ENCODE measurements at regions not wholly inside any gene's neighbourhood (a gene's known extent, or its start where the extent isn't known, plus 50 kb on each side); places are given as distances from the start of the nearest gene placed in this dataset.

DNA sequence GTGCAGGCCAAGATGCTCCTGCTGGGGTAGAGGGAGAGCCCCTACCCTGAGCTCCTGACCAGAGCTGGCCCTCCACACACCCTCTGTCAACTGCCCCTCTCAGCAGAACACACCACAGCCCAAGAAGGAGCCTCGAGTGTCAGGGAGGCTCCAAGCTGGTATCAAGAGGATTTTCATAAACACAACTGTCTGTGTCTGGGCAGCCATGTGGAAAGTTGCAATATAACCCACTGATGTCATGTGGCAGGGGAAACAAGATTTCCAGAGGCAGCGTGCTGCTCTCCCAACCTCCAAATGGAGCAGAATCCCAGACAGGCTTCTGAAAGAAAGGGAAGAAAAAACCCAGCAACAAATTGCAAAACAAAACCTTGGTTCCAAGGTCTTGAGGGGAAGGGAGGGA is 569.9 kb downstream of the BUD13 start:
- TF ChIP-seq, protein P1, sequence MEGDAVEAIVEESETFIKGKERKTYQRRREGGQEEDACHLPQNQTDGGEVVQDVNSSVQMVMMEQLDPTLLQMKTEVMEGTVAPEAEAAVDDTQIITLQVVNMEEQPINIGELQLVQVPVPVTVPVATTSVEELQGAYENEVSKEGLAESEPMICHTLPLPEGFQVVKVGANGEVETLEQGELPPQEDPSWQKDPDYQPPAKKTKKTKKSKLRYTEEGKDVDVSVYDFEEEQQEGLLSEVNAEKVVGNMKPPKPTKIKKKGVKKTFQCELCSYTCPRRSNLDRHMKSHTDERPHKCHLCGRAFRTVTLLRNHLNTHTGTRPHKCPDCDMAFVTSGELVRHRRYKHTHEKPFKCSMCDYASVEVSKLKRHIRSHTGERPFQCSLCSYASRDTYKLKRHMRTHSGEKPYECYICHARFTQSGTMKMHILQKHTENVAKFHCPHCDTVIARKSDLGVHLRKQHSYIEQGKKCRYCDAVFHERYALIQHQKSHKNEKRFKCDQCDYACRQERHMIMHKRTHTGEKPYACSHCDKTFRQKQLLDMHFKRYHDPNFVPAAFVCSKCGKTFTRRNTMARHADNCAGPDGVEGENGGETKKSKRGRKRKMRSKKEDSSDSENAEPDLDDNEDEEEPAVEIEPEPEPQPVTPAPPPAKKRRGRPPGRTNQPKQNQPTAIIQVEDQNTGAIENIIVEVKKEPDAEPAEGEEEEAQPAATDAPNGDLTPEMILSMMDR (IDR thresholded peaks at IDR 0.05; ENCODE audit: borderline replicate concordance, control extremely low read depth, extremely low read depth, insufficient read depth, missing control alignments), result no peak
- DNase-seq (ENCODE audit: low spot score), result no peak
- in situ Hi-C loops (cut with MboI; ENCODE audit: low sequenced_read_pairs, unreplicated experiment), result no loop called here

DNA sequence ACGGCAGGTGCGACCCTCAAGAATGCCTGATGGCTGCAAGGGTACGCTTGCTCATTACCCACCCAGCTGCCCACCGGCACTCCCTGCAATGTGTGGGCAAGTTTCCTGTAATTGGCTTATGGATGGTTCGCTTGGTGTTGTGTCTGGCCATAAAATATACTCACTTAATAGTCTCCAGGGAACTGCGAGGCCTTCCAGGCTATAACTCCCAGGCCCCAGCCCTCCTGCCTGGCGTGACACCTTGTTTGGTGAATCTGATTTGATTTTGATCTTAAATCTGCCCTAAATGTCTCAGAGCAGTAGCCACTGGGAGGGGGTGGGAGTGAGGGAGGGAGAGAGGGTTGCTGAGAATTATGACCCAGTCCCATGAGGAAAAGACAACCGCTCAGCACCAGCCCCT is 572.2 kb downstream of the BUD13 start:
- TF ChIP-seq, protein P1 (IDR thresholded peaks at IDR 0.05; ENCODE audit: borderline replicate concordance, control extremely low read depth, extremely low read depth, insufficient read depth, missing control alignments), result no peak
- DNase-seq (ENCODE audit: low spot score), result no peak
- in situ Hi-C loops (cut with MboI; ENCODE audit: low sequenced_read_pairs, unreplicated experiment), result no loop called here

DNA sequence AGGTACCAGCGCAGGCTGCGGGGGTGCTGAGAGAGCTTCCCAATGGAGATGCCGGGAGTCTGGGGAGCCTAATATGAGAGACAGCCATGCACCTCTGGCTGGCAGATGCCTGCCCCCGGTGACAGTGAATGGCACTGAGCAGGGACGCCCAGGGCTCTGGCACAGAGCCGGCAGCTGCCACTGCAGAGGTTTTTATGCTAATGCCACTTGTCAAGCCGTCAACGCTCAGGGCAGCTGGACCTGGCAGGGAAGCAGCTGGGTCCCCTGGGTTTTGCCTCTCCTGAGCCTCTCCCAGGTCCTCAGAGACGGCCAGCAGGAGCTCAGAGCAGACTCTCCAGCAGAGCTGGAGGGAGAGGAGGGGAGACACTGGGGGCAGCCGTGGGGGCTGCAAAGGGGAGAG is 573.6 kb downstream of the BUD13 start:
- TF ChIP-seq, protein P1 (IDR thresholded peaks at IDR 0.05; ENCODE audit: borderline replicate concordance, control extremely low read depth, extremely low read depth, insufficient read depth, missing control alignments), result no peak
- in situ Hi-C loops (cut with MboI; ENCODE audit: low sequenced_read_pairs, unreplicated experiment), result no loop called here
- no peak for DNase-seq (ENCODE audit: low spot score)

DNA sequence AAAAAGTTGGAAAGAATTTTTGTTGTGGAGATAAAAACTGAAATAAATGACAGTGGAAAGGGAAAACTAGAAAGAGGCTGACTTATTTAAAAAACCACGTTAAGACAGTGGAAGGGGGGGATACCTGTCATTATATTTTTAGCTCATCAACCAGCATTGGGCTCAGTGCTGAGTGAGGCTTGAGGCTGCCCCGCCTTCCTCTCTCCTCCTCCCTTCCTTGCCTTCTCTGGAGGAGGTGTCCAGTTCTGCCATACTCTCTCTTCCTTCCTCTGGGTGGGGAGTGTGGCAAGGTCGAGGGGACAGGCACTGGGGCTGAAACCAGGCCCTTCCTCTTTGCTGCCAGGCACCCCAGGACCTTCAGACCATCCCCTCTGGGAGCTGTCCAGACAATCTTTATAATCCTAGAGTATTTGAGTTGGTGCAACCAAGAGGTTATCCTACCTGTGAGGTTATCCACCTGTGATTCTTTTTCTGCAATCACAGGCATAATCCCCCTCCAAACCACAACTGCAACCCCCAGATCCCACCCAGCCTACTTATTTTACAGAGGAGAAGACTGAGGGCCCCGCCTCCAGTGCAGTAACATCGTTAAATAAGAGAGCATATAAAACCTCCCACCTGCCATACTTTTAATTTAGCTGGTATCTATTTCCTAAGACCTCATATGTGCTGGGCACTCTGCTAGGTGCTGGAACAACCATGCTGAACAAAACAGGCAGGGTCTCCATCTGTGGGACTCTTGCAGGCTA is 578.5 kb downstream of the BUD13 start:
- in situ Hi-C loops (cut with MboI; ENCODE audit: low sequenced_read_pairs, unreplicated experiment), result no loop called here
- TF ChIP-seq, protein P1 (IDR thresholded peaks at IDR 0.05; ENCODE audit: borderline replicate concordance, control extremely low read depth, extremely low read depth, insufficient read depth, missing control alignments), result no peak
- no peak for DNase-seq (ENCODE audit: low spot score)

DNA sequence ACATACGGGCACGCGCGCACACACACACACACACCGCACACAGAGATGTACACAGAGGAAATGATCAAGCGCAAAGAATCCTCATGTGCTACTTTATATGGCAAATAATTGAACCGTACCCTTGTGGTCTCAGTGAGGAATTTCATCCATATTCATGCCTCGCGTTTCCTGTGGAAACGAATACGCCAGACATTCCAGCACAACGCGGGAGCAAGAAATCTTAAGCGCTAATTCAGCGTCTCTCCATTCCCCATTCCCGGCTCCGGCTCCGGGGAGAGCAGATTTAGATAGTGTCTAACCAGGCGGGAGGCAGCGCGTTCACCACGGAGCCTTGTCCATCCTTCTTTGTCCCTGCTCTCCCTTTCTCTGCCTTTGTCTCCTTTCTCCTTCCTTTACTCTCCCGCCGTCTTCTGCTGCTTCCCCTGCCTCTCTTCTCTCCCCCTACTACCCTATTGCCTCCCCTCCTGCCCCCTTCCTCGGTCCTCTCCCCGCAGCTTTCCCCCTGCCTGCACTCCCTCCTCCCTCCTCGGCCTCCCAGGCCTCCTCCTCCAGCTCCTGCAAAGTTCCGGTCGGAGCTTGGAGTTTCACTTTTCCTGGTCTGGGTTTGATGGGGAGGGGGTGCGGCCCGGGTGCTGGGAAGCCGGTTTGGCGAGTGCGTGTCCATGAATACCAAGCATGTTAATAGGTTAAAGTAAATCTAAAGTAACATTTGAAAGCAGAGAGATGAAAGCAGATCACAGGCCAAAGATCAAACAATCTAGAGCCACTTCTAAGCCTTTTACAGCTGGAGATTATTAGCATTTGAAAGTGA is 579.3 kb downstream of the BUD13 start:
- in situ Hi-C loops (cut with MboI; ENCODE audit: low sequenced_read_pairs, unreplicated experiment), result no loop called here
- DNase-seq (ENCODE audit: low spot score), result no peak
- TF ChIP-seq, protein P1 (IDR thresholded peaks at IDR 0.05; ENCODE audit: borderline replicate concordance, control extremely low read depth, extremely low read depth, insufficient read depth, missing control alignments), result no peak

DNA sequence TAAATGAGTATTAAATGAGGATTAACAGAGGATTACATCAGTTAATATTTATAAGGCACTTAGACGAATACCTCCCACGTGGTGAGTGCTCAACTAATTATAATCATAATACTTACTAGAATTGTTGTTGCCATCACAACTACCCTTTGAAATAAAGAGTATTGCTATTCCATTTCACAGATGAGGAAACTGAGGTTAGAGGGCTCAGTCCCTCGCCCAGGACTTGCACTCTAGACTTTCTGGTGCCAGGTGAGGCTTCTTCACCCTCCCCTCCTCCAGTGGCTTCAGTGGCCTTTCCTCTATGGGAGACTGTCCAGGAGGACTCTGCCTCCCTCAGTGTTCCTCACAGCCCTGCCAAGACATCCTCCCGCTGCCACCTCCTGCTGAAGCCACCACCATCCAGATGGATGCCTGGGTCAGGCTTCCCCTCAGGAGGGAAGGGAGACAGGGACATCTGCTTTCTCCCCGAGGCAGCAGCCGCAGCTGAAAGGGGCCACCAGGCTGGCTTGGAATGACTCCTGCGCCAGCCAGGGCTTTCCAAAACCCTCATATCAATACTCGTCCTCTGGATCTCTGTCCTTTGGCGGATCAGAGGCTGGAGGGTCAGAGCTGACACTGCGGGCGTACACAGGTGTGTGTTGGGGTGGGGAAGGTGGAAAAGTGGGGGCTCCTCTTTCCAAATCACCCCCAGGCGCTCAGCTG is 580.1 kb downstream of the BUD13 start:
- no peak for DNase-seq (ENCODE audit: low spot score)
- in situ Hi-C loops (cut with MboI; ENCODE audit: low sequenced_read_pairs, unreplicated experiment), result no loop called here
- TF ChIP-seq, protein P1 (IDR thresholded peaks at IDR 0.05; ENCODE audit: borderline replicate concordance, control extremely low read depth, extremely low read depth, insufficient read depth, missing control alignments), result no peak

All from GM13976 (cell line).